ENCODE measurements at regions not wholly inside any gene's neighbourhood (a gene's known extent, or its start where the extent isn't known, plus 50 kb on each side); places are given as distances from the start of the nearest gene placed in this dataset.

GRCh38 chr2:226256237-226256636, 543.4 kb downstream of the IRS1 start:
- DNase-seq (ENCODE audit: extremely low read depth, low read depth) = no peak

- DNase-seq (ENCODE audit: extremely low read depth, low read depth) = no peak
Observed at GRCh38 chr2:226251661-226252060, 548.0 kb downstream of the IRS1 start.

- peak; percentile 9 for DNase-seq (ENCODE audit: extremely low read depth, low read depth)
Observed at GRCh38 chr2:226247289-226248275, 552.0 kb downstream of the IRS1 start.

GRCh38 chr2:226234187-226234586, 565.4 kb downstream of the IRS1 start:
- no peak for DNase-seq (ENCODE audit: extremely low read depth, low read depth)

GRCh38 chr2:226233388-226233787, 566.2 kb downstream of the IRS1 start:
- no peak for DNase-seq (ENCODE audit: extremely low read depth, low read depth)

- no peak for DNase-seq (ENCODE audit: extremely low read depth, low read depth)
Observed at GRCh38 chr2:226228080-226228479, 571.5 kb downstream of the IRS1 start.

- no peak for DNase-seq (ENCODE audit: extremely low read depth, low read depth)
Observed at GRCh38 chr2:226227341-226227740, 572.3 kb downstream of the IRS1 start.

- no peak for DNase-seq (ENCODE audit: extremely low read depth, low read depth)
Observed at GRCh38 chr2:226223704-226224103, 575.9 kb downstream of the IRS1 start.

GRCh38 chr2:226220511-226220910, 579.1 kb downstream of the IRS1 start:
- DNase-seq (ENCODE audit: extremely low read depth, low read depth) = no peak

- no peak for DNase-seq (ENCODE audit: extremely low read depth, low read depth)
Observed at GRCh38 chr2:226217191-226217590, 582.4 kb downstream of the IRS1 start.

GRCh38 chr2:226216575-226216974, 583.0 kb downstream of the IRS1 start:
- no peak for DNase-seq (ENCODE audit: extremely low read depth, low read depth)

GRCh38 chr2:226215902-226216503, 583.6 kb downstream of the IRS1 start:
- DNase-seq (ENCODE audit: extremely low read depth, low read depth) = peak; percentile 60

- DNase-seq (ENCODE audit: extremely low read depth, low read depth) = no peak
Observed at GRCh38 chr2:226213717-226214116, 585.9 kb downstream of the IRS1 start.

GRCh38 chr2:226211439-226211838, 588.2 kb downstream of the IRS1 start:
- DNase-seq (ENCODE audit: extremely low read depth, low read depth) = no peak

GRCh38 chr2:226208726-226209125, 590.9 kb downstream of the IRS1 start:
- DNase-seq (ENCODE audit: extremely low read depth, low read depth) = no peak

- DNase-seq (ENCODE audit: extremely low read depth, low read depth) = no peak
Observed at GRCh38 chr2:226207671-226208070, 591.9 kb downstream of the IRS1 start.

- DNase-seq (ENCODE audit: extremely low read depth, low read depth) = no peak
Observed at GRCh38 chr2:226199555-226199954, 600.1 kb downstream of the IRS1 start.

- no peak for DNase-seq (ENCODE audit: extremely low read depth, low read depth)
Observed at GRCh38 chr2:226198956-226199355, 600.7 kb downstream of the IRS1 start.

- no peak for DNase-seq (ENCODE audit: extremely low read depth, low read depth)
Observed at GRCh38 chr2:226190479-226191252, 609.0 kb downstream of the IRS1 start.

GRCh38 chr2:226189061-226189460, 610.6 kb downstream of the IRS1 start:
- no peak for DNase-seq (ENCODE audit: extremely low read depth, low read depth)

- no peak for DNase-seq (ENCODE audit: extremely low read depth, low read depth)
Observed at GRCh38 chr2:226187616-226188015, 612.0 kb downstream of the IRS1 start.
